HepG2 (cell line): ENCODE measurements at regions not wholly inside any gene's neighbourhood (a gene's known extent, or its start where the extent isn't known, plus 50 kb on each side); places are given as distances from the start of the nearest gene placed in this dataset.

Experiments used
- ATAC-seq: fragments of 200-7000 bp; cut with Tn5 transposase; 3 replicates; pipeline ENCODE4 v1.9.1; 2020; ENCODE audit warnings: mild to moderate bottlenecking, moderate library complexity
- BruUV-seq: library from RNA; stranded (reverse); fragments of 400-500 nt; replicated peaks from 2 replicates; lab custom pipeline; 2021; lab: Mats Ljungman, UMichigan
- CTCF ChIA-PET: fragments of 300-600 bp; formaldehyde crosslinking; extraction: SDS; loops from one replicate; lab custom pipeline; 2021; ENCODE audit warnings: low total read pairs, inconsistent platforms, low intra/inter-chr PET ratio; lab: Yijun Ruan, JAX
- POLR2A ChIA-PET: fragments of 350-600 bp; sonication (Branson Sonifier 250); formaldehyde crosslinking; loops from one replicate; lab custom pipeline; 2020; ENCODE audit warnings: antibody characterized with exemption, inconsistent platforms; lab: Yijun Ruan, JAX
- DNase-seq: peaks from one replicate; pipeline ENCODE4 v3.0.0-alpha.2; 2015; ENCODE audit warnings: low spot score
- FAIRE-seq: peaks from 3 replicates; lab custom pipeline; 2011; peaks lifted over from hg19 to GRCh38; lab: Jason Lieb, UNC
- H2AFZ ChIP-seq: one replicate; pipeline ENCODE4 v1.6.1; 2011; ENCODE audit warnings: low read length, inconsistent platforms
- H3K27ac ChIP-seq: fragments of 300-600 bp; 3 replicates; pipeline ENCODE4 v1.8.0; 2011; ENCODE audit warnings: mixed run types, mild to moderate bottlenecking, mixed read lengths, low read length, inconsistent platforms; ENCODE audit not compliant: insufficient read depth; ENCODE audit errors: extremely low read length
- H3K27me3 ChIP-seq, 2 experiments: fragments of 200-600 bp in 1 of 2; 2 replicates in 1 of 2; 3 replicates in 1 of 2; pipeline versions ENCODE4 v1.6.0 to v1.8.0; 2011; ENCODE audit warnings: low read length in 2 of 2, mild to moderate bottlenecking in 2 of 2, moderate library complexity in 2 of 2, inconsistent platforms in 1 of 2; ENCODE audit not compliant: insufficient read depth in 2 of 2, control insufficient read depth in 1 of 2
- H3K36me3 ChIP-seq, 2 experiments: fragments of 200-600 bp in 1 of 2; replicated peaks in 1 of 2; 2 replicates in 1 of 2; 3 replicates in 1 of 2; pipeline versions ENCODE4 v1.5.1 to v1.8.0; 2011; ENCODE audit warnings: low read length in 2 of 2, inconsistent platforms in 1 of 2; ENCODE audit not compliant: insufficient read depth in 2 of 2, control insufficient read depth in 1 of 2
- H3K4me1 ChIP-seq: 2 replicates; pipeline ENCODE4 v1.5.1; 2012; ENCODE audit warnings: low read length, inconsistent platforms; ENCODE audit not compliant: insufficient read depth
- H3K4me2 ChIP-seq: 2 replicates; pipeline ENCODE4 v1.6.0; 2011; ENCODE audit warnings: low read depth, low read length, inconsistent platforms
- H3K4me3 ChIP-seq, 3 experiments: fragments of 200-600 bp in 1 of 3; sonication (generic), shearing (Covaris generic) in 1 of 3; replicated peaks in 1 of 3; 2 replicates each; pipeline ENCODE4 v1.5.1; 2011 to 2016; ENCODE audit warnings: low read length in 3 of 3, inconsistent platforms in 2 of 3, low read depth in 2 of 3, mild to moderate bottlenecking in 2 of 3, control low read depth in 1 of 3, mixed read lengths in 1 of 3; ENCODE audit not compliant: insufficient read depth in 1 of 3
- H3K79me2 ChIP-seq: one replicate; pipeline ENCODE4 v1.6.1; 2011; ENCODE audit warnings: low read length, inconsistent platforms; ENCODE audit not compliant: insufficient read depth
- H3K9ac ChIP-seq: 2 replicates; pipeline ENCODE4 v1.6.0; 2011; ENCODE audit warnings: mild to moderate bottlenecking, low read depth, low read length, inconsistent platforms; ENCODE audit not compliant: insufficient read depth
- H3K9me3 ChIP-seq: 2 replicates; pipeline ENCODE4 v1.5.1; 2012; ENCODE audit warnings: mild to moderate bottlenecking, low read length
- H4K20me1 ChIP-seq: 2 replicates; pipeline ENCODE4 v1.6.0; 2011; ENCODE audit warnings: inconsistent platforms, mild to moderate bottlenecking, low read length, moderate library complexity; ENCODE audit not compliant: insufficient read depth
- CSRNP1 ChIP-seq: sonication (generic); formaldehyde crosslinking; IDR thresholded peaks from 2 replicates; pipeline ENCODE4 v1.8.1; 2023; ENCODE audit warnings: mild to moderate bottlenecking, missing genetic modification reagents
- E2F1 ChIP-seq: sonication (generic); formaldehyde crosslinking; IDR thresholded peaks from 2 replicates; pipeline ENCODE4 v1.5.0; 2020; ENCODE audit warnings: missing genetic modification reagents
- GABPB1 ChIP-seq: IDR thresholded peaks from 2 replicates; pipeline ENCODE4 v1.6.1; 2016; ENCODE audit warnings: mild to moderate bottlenecking, missing genetic modification reagents, moderate library complexity, missing compliant biosample characterization
- GFI1 ChIP-seq: sonication (generic); formaldehyde crosslinking; IDR thresholded peaks from 2 replicates; pipeline ENCODE4 v1.5.0; 2020; ENCODE audit warnings: missing genetic modification reagents, mild to moderate bottlenecking, borderline replicate concordance
- GMEB2 ChIP-seq: IDR thresholded peaks from 2 replicates; pipeline ENCODE4 v1.6.1; 2016; ENCODE audit warnings: missing biosample characterization, missing genetic modification reagents, low read depth
- HHEX ChIP-seq: IDR thresholded peaks from 2 replicates; pipeline ENCODE4 v1.6.1; 2016; ENCODE audit warnings: control low read depth
- MED8 ChIP-seq: sonication (generic); formaldehyde crosslinking; IDR thresholded peaks from 2 replicates; pipeline ENCODE4 v1.8.1; 2023; ENCODE audit warnings: mild to moderate bottlenecking, missing genetic modification reagents; ENCODE audit not compliant: insufficient replicate concordance
- ZNF280D ChIP-seq: sonication (generic); formaldehyde crosslinking; IDR thresholded peaks from 2 replicates; pipeline ENCODE4 v1.5.1; 2020; ENCODE audit warnings: mild to moderate bottlenecking, missing genetic modification reagents
- ZNF362 ChIP-seq: sonication (generic); formaldehyde crosslinking; IDR thresholded peaks from 2 replicates; pipeline ENCODE4 v1.4.0; 2020; ENCODE audit warnings: missing genetic modification reagents, mild to moderate bottlenecking, borderline replicate concordance
- ZNF414 ChIP-seq: sonication (generic); formaldehyde crosslinking; IDR thresholded peaks from 2 replicates; pipeline ENCODE4 v1.5.0; 2020; ENCODE audit warnings: missing genetic modification reagents
- ZNF556 ChIP-seq: sonication (generic); formaldehyde crosslinking; IDR thresholded peaks from 2 replicates; pipeline ENCODE4 v1.4.0; 2020; ENCODE audit warnings: mild to moderate bottlenecking, missing genetic modification reagents, borderline replicate concordance
- ZNF720 ChIP-seq: sonication (generic); formaldehyde crosslinking; IDR thresholded peaks from 2 replicates; pipeline ENCODE4 v1.4.0; 2020; ENCODE audit warnings: missing genetic modification reagents
- ZNF75D ChIP-seq: sonication (generic); formaldehyde crosslinking; IDR thresholded peaks from 2 replicates; pipeline ENCODE4 v1.8.1; 2023; ENCODE audit warnings: missing genetic modification reagents, mild to moderate bottlenecking, borderline replicate concordance
- WGBS: methylation state at CpG from one replicate; pipeline ENCODE4 v1.1.6; 2017; ENCODE audit warnings: low lambda C conversion rate; 5-methylcytosine and 5-hydroxymethylcytosine counted together
- in situ Hi-C: cut with HindIII; loops from 2 replicates; pipeline ENCODE4 v1.10.0; 2017; ENCODE audit warnings: low pct_unique_long_range_greater_than_20kb; ENCODE audit not compliant: extremely low pct_ligation_motif_present
- intact Hi-C: fragments of 100-400 bp; cut with micrococcal nuclease; formaldehyde crosslinking; loops from one replicate; pipeline ENCODE4 v1.10.0; 2022; ENCODE audit not compliant: unreplicated experiment

GRCh38 chr9:1461812-1462211, 411.7 kb downstream of the DMRT2 start:
- no TSS peak for BruUV-seq
- 34% methylated on average over 4 of the region's 4 CpGs for WGBS
- H3K4me3 ChIP-seq: no peak overlapping the region
- intact Hi-C loops (no loop called here), in situ Hi-C loops (loop anchor here (10.0 to 25.0 kb wide), 2 partner anchors 143 to 375 kb away; no protein-coding TSS in a partner anchor)
- DNase-seq: no peak
- no peaks in the 10 kb centered on the region for H3K27me3 ChIP-seq
- no peaks in the 10 kb centered on the region for H4K20me1 ChIP-seq
- no peak overlapping the region for H2AFZ ChIP-seq
- no peak for ATAC-seq
- peaks cover 6% of the 10 kb centered on the region; the same call in 1 of the 2 replicates for H3K4me1 ChIP-seq
- no peak overlapping the region for H3K27ac ChIP-seq
- ChIA-PET CTCF (no interaction called here), POLR2A (no interaction called here)
- H3K79me2 ChIP-seq: no peaks in the 10 kb centered on the region
- no peaks in the 10 kb centered on the region for H3K9me3 ChIP-seq
- no peak for FAIRE-seq
- H3K9ac ChIP-seq: no peak overlapping the region
- H3K4me2 ChIP-seq: no peak overlapping the region
- no peaks in the 10 kb centered on the region for H3K36me3 ChIP-seq
- TF ChIP-seq GABPB1 (CRISPR knock-in tag): no peak
- no peak for TF ChIP-seq GFI1 (CRISPR knock-in tag)
- TF ChIP-seq ZNF75D: no peak
- TF ChIP-seq MED8: no peak
- TF ChIP-seq ZNF362: no peak
- no peak for TF ChIP-seq E2F1 (CRISPR knock-in tag)
- TF ChIP-seq CSRNP1 (CRISPR knock-in tag): no peak
- no peak for TF ChIP-seq GMEB2 (CRISPR knock-in tag)
- TF ChIP-seq ZNF720 (CRISPR knock-in tag): no peak
- TF ChIP-seq ZNF414 (CRISPR knock-in tag): no peak
- TF ChIP-seq HHEX: no peak
- no peak for TF ChIP-seq ZNF280D
- TF ChIP-seq ZNF556 (CRISPR knock-in tag): no peak
